HG03280 (cell line): ENCODE measurements at regions not wholly inside any gene's neighbourhood (a gene's known extent, or its start where the extent isn't known, plus 50 kb on each side); places are given as distances from the start of the nearest gene placed in this dataset.

ENCODE experiments used
- ATAC-seq: cut with Tn5 transposase; IDR thresholded peaks from one replicate; pipeline ENCODE4 v1.9.1; 2021; ENCODE audit warnings: mild to moderate bottlenecking, moderate library complexity; ENCODE audit not compliant: unreplicated experiment

DNA sequence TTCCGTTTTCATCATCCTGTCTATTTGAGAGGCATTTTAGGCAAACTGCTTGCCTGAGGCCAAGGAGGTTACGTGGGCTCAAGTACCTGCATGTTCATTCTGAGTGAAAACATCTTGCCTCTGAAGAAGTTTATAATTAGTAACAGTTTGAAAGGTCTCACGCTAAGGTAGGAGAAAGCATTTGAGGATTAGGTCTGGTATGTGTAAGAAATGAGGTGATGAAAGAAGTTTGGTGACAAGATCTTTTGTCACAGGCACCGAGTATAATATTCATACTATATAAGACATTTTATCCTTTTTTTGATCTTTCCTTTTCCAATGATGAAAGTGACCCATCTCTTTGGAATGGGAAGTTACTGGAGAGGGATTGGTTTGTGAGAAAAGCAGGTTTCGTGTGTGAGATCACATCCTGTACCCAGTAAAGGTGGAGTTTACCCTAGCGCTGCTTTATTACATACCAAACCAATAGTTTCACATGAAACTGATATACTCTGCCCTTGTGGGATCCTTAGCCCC lies 98.7 kb upstream of the PDC start:
- no peak for ATAC-seq

DNA sequence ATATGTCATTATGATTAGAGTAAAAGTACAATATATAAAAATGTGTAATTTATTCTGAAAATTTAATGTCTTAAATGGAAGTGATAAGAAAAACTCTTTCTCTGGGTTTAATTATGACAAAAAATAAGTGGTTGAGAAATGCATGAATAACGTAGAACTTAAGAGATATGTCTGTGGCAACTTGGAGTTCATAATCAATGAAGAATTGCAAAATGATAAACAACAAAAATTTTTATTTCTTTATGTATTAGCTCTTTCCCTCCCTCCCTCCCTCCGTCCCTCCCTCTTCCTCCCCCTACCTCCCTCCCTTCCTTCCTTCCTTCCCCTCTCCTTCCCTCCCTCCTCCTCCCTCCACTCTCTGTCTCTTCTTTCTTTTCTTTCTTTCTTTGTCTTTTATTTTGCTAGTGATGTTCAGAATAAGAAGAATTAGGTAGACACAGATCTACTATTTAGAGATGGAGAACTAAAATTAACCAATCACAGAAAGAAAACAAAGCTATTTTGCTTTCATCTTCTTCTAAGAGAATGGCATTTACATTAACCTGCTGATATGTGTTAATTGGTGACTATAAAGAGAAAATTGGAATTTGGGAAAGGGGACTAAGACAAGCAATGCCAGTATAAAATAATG lies 96.3 kb upstream of the PDC start:
- no peak for ATAC-seq

DNA sequence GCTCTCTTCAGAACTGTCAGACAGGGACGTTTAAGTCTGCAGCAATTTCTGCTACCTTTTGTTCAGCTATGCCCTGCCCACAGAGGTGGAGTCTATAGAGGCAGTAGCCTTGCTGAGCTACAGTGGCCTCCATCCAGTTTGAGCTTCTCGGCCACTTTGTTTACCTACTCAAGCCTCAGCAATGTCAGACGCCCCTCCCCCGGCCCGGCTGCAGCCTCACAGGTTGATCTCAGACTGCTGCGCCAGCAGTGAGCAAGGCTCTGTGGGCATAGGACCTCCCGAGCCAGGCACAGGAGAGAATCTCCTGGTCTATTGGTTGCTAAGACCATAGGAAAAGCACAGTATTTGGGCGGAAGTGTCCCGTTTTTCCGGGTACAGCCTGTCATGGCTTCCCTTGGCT lies 89.9 kb upstream of the PDC start:
- ATAC-seq = no peak

DNA sequence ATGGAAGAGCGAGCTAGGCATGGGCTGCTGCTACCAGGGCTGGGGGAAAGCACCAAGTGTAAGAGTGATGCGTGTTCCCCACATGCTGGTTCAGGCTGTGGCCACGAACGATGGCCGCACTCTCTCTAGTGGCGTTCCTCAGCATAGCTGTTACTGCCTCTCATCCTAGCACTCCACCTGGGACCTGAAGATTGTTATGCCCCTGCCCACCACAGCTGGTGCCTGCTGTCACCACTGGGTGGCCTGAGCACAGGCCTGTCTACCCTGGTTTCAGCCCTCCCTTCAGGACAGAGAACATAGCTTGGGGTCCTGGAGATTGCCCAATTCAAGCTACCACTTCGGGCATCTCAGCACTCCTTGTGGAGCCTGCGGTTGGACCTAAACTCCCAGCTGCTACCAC lies 80.1 kb upstream of the PDC start:
- no peak for ATAC-seq

DNA sequence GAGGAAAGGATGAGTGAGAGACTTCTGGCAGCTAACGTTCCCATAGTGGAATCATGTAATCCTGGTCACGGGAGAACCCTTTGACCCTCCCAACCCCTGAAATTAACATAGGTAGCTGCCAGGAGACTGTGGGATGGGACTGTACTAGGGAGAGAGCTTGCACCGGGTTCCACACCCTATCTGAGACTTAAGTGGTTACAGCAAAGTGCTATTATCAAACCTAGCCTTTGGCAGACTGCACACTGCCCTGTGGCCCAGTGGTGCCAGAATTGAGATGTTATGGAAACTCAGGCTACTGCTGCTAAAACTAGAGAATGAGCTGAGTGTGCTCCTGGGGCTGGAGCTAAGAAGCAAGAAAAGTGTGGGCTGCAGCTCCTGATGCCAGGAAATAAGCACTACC lies 79.6 kb upstream of the PDC start:
- ATAC-seq = no peak

DNA sequence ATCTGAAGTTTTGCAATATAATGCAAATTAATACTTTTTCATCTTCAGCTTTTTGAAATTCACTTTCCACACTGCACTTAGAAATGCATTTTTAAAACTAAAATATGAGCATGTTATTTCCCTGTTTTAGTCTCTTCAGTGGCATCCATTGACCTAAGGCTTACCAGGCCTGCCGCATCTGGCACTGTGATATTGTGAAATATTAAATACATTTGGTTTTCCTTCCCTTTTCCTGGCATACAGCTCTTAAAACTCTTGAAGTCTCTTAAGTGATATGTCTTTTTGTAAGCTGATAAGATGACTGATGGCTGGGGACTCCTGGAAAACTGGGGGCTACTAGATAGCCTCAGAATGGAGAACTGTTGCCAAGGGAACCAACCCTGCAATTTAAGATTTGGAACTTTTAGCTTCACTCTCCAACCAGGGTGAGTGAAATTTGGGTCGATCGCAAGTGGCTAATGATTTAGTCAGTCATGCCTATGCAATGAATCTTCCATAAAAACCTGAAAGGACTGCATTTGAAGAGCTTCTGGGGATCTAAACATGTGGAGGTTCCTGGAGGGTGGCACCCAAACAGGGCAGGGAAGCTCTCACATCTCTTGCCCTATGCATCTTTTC lies 75.5 kb upstream of the PDC start:
- no peak for ATAC-seq

DNA sequence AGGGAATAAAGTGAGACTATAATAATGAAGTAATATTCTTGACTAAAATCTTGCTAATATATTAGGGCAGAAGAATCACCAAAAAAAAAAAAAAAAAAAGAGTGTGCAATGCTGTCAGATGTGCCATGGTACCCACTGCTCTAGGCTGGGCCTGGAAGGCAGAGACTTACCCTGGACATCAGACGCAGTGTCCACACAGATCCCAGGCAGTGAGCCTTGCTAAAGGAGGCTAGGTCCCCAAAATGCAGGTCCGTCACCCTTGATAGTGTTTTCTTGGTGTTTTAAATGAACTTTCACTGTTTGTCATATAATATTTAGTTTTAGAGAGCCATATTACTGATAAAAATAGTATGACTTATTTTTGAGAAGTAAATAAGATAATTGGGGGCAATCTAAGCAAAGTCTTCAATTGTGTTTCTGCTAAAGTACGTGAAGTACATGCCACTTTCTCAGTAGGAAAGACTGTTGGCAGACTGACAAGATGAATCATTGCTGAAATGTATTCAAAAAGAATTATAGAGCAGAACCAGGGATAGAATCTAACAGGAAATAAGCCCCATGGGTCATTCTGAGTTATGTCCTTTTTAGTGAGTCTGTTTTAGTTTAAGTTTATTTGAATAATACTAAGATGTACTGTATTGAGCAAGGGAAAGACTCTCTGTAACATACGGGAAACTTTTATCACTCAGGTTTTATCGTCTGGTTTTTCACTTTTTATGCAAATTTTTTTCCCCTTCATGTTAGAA lies 74.6 kb upstream of the PDC start:
- no peak for ATAC-seq

DNA sequence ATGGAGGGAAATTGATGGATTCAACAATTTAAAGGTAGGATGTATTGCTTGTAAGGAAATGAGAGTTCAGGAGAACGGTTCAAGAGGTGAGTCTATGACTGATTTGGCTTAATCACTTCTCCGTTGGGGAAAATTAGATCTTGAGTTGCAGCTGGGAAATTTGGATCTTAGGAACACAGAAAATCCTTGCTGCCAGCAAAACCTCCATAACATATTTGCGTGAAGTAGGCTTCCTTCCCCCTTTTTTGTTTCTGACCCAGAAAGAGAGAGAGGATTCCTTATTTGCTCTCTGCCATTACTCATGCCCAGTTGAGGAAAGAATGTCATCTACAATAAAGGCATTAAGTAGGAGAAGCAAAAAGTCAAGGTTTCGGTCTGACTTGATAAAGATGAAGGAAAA lies 73.5 kb upstream of the PDC start:
- no peak for ATAC-seq

DNA sequence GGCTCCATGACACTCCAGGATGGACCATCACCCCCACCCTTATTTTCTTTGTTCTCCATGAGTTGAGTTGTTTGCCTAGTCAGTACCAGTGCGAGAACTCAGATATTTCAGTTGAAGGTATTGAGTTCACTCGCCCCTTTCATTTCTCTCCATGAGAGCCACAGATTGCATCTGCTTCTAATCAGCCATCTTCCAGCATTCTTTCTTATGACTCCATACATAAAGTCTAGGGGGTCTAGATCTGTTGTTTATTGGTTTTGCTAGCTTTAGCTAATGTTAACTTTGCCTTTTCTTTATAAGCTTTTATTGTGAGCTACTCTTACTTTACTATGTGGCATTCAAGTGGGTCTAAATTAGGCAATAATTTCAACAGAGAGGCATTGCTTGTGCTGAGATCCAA lies 71.6 kb upstream of the PDC start:
- ATAC-seq = no peak

DNA sequence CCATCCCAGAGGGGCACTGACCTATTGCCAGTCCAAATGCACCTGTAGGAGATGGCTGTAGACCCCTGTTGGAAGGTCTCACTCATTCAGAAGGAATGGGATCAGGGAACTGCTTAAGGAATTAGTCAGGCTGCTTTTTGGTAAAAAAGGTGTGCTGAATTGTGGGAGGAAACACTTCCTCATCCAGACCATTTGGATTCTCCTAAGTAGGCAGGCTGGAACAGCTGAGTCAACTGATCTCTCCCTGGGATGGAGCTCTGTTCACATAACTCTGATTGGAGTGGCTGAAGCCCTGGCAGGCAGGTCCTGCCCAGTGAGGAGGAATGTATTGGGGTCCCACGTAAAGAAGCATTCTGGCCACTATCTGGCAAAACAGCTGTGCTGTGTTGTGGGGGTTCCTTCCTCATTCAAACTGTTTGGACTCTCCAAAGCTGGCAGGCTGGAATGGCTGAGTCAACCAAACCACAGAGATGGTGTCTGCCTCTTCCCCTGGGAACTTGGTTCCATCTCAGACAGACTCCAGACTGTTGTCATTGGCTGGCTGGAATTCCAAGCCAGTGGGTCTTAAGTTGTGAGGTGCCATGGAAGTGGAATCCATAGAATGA lies 70.7 kb upstream of the PDC start:
- no peak for ATAC-seq

DNA sequence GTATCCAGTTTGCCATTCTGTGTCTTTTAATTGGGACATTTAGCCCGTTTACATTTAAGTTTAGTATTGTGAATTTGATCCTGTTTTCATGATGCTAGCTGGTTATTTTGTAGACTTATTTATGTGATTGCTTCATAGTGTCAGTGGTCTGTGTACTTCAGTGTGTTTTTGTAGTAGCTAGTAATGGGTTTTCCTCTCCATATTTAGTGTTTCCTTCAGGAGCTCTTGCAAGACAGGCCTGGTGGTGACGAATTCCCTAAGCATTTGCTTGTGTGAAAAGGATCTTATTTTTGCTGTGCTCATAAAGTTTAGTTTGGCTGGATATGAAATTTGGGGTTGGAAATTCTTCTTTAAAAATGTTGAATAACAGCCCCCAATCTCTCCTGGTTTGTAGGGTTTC lies 69.2 kb upstream of the PDC start:
- ATAC-seq = no peak

DNA sequence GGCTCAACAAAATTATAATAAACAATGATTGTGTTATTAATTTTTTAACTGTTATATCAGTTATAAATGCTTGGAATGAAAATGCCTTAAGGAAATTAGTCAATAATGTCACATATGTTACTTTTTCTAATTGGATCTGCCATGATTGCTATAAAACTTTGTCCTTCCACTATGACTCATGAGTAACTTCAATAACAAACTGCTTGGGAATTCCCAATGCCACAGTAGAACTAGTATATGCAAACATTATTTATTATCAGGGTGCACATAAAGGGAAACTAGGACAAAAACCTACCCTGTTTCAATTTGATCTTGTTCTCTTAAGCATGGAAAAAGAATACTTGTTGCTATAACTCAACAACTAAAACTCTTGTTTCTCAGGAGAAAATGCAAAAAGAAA lies 59.1 kb upstream of the PDC start:
- no peak for ATAC-seq

DNA sequence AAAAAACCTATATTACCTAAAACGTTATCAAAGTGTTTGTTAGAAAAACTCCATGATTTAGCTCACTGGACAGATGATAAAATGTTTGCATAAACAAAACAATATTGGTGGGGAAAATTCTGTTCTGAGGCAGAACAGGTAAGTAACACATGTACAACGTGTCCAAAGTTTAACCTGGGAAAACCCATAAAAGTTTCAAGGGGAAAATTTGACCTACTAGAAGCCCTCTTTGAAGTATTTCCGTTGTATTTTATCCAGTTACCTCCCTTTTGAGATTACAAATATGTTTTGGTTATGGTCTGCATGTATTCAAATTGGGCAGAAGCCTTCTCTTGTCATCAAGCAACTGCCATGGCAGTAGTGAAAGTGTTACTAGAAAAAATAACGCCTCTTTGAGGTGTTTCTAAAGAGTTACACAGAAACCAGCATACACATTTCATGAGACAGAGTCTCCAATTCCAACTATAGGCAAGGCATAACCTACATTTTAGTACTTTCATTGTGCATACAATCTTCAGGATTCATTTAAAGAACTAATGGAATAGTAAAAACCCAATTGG lies 58.0 kb upstream of the PDC start:
- no peak for ATAC-seq

DNA sequence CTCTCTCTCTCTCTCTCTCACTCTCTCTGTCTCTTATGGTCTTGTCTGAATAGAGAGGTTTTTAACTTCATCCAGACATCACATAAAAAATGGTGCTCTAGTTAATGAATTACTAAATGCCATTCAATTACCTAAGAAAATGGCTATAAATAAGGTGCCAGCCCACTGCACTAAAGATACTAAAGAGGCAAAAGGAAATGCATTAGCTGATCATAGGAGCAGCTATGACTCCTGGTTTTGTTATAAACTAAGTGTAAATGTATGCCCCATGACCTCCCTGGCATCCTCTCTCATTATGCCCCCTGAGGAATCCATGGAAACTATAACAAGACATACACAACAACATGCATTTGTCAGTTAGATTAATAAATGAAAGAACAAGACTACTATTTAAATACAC lies 57.5 kb upstream of the PDC start:
- no peak for ATAC-seq

DNA sequence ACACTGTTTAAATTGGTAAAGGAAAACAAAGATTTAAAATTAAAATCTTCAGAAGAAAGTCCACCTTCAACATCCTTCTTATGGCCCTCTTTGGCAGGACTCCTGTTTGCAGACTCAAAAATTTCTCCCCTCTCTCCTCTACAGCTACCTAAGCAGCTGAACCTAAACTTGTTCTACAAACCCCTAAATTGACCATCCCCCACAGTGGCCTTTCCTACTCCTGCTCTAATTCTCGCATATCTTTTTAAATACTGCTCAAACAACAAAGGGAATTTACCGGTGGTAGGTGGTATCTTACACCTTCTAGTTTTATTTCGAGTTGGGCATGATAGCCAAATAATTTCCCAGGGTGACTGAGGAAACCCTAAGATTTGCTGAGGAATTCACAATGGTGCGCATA lies 53.5 kb upstream of the PDC start:
- no peak for ATAC-seq

DNA sequence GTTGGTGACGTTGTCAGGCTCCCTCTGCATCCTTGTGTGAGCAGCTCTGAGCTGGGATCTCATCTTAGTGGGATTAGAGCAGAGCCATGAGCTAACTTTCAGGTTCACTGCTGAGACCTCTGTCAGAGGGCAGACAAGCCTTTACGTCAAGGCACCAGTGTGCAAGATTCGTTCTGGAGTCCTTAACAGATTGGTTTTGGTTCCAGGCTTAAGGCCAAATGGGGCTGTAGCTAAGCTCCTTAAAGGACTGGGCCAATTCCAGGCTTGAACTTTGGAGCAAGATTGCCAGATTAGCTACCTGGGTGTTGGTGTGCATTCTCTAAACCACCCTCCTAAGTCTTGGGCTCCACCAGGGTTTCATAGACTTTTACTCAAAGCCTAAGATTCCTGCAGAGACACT lies 52.6 kb upstream of the PDC start:
- no peak for ATAC-seq

DNA sequence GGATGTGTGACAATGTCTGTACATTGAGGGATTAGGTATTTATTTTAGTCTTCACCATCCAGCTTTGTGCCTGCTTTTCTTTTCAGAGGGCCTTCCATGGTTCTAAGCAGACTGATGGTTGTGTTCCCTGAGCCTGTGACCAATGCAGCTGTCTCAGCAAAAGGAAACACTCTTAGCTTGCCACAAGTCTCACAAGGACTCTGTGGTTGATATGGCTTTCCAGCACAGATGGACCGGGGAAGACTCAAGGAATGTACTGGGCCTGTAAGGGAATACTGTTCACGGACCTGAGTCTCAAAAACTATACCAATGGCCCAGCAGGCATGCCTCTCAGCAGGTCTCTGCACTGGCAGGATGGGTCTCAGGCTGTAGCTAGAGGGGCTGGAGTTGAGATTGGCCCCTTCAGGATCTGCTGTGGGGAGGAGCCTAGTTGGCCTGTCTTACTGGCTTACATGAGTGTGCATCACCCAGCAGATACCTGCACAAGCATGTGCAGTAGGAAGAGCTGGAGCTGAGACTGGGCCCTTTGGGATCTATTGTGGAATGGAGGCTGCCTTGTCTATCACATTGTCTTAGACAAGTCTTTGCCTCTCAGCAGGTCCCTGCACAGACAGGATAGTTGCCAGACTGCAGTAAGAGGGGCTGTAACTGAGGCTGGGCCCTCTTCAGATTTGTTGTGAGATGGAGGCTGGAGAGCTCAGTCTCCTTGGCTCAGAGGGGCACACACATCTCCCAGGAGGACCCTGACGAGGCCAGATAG lies 52.0 kb upstream of the PDC start:
- ATAC-seq = no peak

DNA sequence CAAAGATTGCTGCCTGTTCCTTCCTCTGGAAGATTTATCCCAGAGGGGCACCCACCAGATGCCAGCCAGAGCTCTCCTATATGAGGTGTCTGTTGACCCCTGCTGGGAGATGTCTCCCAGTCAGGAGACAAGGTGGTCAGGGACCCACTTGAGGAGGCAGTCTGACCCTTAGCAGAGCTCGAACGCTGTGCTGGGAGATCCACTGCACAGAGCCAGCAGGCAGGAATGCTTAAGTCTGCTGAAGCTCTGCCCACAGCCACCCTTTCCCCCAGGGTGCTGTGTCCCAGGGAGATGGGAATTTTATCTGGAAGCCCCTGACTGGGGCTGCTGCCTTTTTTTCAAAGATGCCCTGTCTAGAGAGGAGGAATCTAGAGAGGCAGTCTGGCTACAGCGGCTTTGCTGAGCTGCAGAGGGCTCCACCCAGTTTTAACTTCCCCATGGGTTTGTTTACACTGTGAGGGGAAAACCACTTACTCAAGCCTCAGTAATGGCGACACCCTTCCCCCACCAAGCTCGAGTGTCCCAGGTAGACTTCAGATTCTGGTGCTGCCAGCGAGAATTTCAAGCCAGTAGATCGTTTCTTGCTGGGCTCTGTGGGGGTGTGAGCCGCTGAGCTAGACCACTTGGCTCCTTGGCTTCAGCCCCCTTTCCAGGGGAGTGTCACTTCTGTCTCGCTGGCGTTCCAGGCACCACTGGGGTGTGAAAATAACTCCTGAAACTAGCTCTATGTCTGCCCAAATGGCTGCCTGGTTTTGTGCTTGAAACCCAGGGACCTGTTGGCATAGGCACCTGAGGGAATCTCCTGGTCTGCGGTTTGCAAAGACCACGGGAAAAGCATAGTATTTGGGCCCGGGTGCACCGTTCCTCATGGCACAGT lies 51.1 kb upstream of the PDC start:
- ATAC-seq = peak; percentile 73
